Thymus (tissue), 11 donors: ENCODE measurements at regions not wholly inside any gene's neighbourhood (a gene's known extent, or its start where the extent isn't known, plus 50 kb on each side); places are given as distances from the start of the nearest gene placed in this dataset.

Experiments used
- DNase-seq, 9 donors: peaks; one replicate each; pipeline ENCODE4 v3.0.0-alpha.2; 2013; ENCODE audit warnings: low spot score in 9 of 9, low read depth in 6 of 9, missing footprints in 1 of 9
- H3K27ac ChIP-seq, 2 donors: one replicate each; pipeline ENCODE4 v1.5.1; 2013; ENCODE audit warnings: control low read depth in 1 of 2, low read depth in 1 of 2, low read length in 1 of 2, mild to moderate bottlenecking in 1 of 2, moderate library complexity in 1 of 2
- H3K27me3 ChIP-seq, 2 donors: one replicate each; pipeline ENCODE4 v1.5.1; 2013; ENCODE audit warnings: low read length in 1 of 2; ENCODE audit not compliant: control insufficient read depth in 2 of 2, insufficient read depth in 1 of 2
- H3K36me3 ChIP-seq, 2 donors: one replicate each; pipeline ENCODE4 v1.5.1; 2013; ENCODE audit warnings: low read length in 1 of 2, mild to moderate bottlenecking in 1 of 2, moderate library complexity in 1 of 2; ENCODE audit not compliant: control insufficient read depth in 2 of 2, insufficient read depth in 2 of 2
- H3K4me1 ChIP-seq, 2 donors: one replicate each; pipeline ENCODE4 v1.5.1; 2013; ENCODE audit warnings: low read length in 2 of 2; ENCODE audit not compliant: control insufficient read depth in 2 of 2, insufficient read depth in 2 of 2
- H3K4me3 ChIP-seq, 2 donors: one replicate each; pipeline ENCODE4 v1.5.1; 2013; ENCODE audit warnings: low read length in 2 of 2, control low read depth in 1 of 2, mild to moderate bottlenecking in 1 of 2
- H3K9me3 ChIP-seq, 2 donors: one replicate each; pipeline ENCODE4 v1.5.1; 2013; ENCODE audit warnings: low read length in 1 of 2, mild to moderate bottlenecking in 1 of 2; ENCODE audit not compliant: control insufficient read depth in 2 of 2, insufficient read depth in 1 of 2
- WGBS: extraction: QIAGEN DNeasy Blood & Tissue Kit; methylation state at CpG from one replicate; pipeline ENCODE4 v1.1.7; 2013; 5-methylcytosine and 5-hydroxymethylcytosine counted together
- donor health status: healthy.

GRCh38 chr3:94345101-94345500 lies 282.2 kb downstream of the NSUN3 start:
- no peak for DNase-seq
- Histone ChIP-seq H3K9me3 (no peaks in the 10 kb centered on the region), H3K36me3 (no peaks in the 10 kb centered on the region), H3K27me3 (no peaks in the 10 kb centered on the region), H3K27ac (no peak overlapping the region), H3K4me3 (no peak overlapping the region), H3K4me1 (no peaks in the 10 kb centered on the region)
- WGBS = 95% methylated on average over 13 of the region's 13 CpGs

GRCh38 chr3:94349310-94349878 lies 286.5 kb downstream of the NSUN3 start:
- no peaks in the 10 kb centered on the region for H3K27me3 ChIP-seq
- H3K4me1 ChIP-seq = no peaks in the 10 kb centered on the region
- no peaks in the 10 kb centered on the region for H3K36me3 ChIP-seq
- H3K9me3 ChIP-seq = no peaks in the 10 kb centered on the region
- H3K27ac ChIP-seq = no peak overlapping the region
- WGBS = 90% methylated on average over 4 of the region's 4 CpGs
- DNase-seq = no peak
- no peak overlapping the region for H3K4me3 ChIP-seq

GRCh38 chr3:94356581-94356980 lies 293.7 kb downstream of the NSUN3 start:
- 89% methylated on average over 1 of the region's 1 CpG for WGBS
- Histone ChIP-seq H3K27ac (no peak overlapping the region), H3K27me3 (no peaks in the 10 kb centered on the region), H3K9me3 (no peaks in the 10 kb centered on the region), H3K36me3 (no peaks in the 10 kb centered on the region), H3K4me1 (no peaks in the 10 kb centered on the region), H3K4me3 (no peak overlapping the region)
- no peak for DNase-seq

GRCh38 chr3:94359996-94360395 lies 297.1 kb downstream of the NSUN3 start:
- no peaks in the 10 kb centered on the region for H3K9me3 ChIP-seq
- DNase-seq = no peak
- H3K27ac ChIP-seq = no peak overlapping the region
- no peak overlapping the region for H3K4me3 ChIP-seq
- H3K27me3 ChIP-seq = no peaks in the 10 kb centered on the region
- H3K4me1 ChIP-seq = no peaks in the 10 kb centered on the region
- 96% methylated on average over 2 of the region's 2 CpGs for WGBS
- no peaks in the 10 kb centered on the region for H3K36me3 ChIP-seq

- Histone ChIP-seq H3K27ac (no peak overlapping the region), H3K9me3 (no peaks in the 10 kb centered on the region), H3K4me3 (no peak overlapping the region), H3K36me3 (no peaks in the 10 kb centered on the region), H3K27me3 (no peaks in the 10 kb centered on the region), H3K4me1 (no peaks in the 10 kb centered on the region)
- no peak for DNase-seq
These were observed 298.1 kb downstream of the NSUN3 start for GRCh38 chr3:94360987-94361386.

- H3K27me3 ChIP-seq = no peaks in the 10 kb centered on the region
- no peak overlapping the region for H3K27ac ChIP-seq
- 48% methylated on average over 4 of the region's 4 CpGs for WGBS
- H3K9me3 ChIP-seq = no peaks in the 10 kb centered on the region
- no peaks in the 10 kb centered on the region for H3K36me3 ChIP-seq
- no peaks in the 10 kb centered on the region for H3K4me1 ChIP-seq
- H3K4me3 ChIP-seq = no peak overlapping the region
- no peak for DNase-seq
These were observed 299.5 kb downstream of the NSUN3 start for GRCh38 chr3:94362393-94362792.

- Histone ChIP-seq H3K36me3 (no peaks in the 10 kb centered on the region), H3K4me3 (no peak overlapping the region), H3K27me3 (no peaks in the 10 kb centered on the region), H3K4me1 (no peaks in the 10 kb centered on the region), H3K27ac (no peak overlapping the region), H3K9me3 (no peaks in the 10 kb centered on the region)
- WGBS = 97% methylated on average over 3 of the region's 3 CpGs
- DNase-seq = no peak
These were observed 302.1 kb downstream of the NSUN3 start for GRCh38 chr3:94365006-94365405.

GRCh38 chr3:94372026-94372425 lies 309.2 kb downstream of the NSUN3 start:
- Histone ChIP-seq H3K27ac (no peak overlapping the region), H3K4me3 (no peak overlapping the region), H3K9me3 (no peaks in the 10 kb centered on the region), H3K36me3 (no peaks in the 10 kb centered on the region), H3K4me1 (no peaks in the 10 kb centered on the region), H3K27me3 (no peaks in the 10 kb centered on the region)
- no peak for DNase-seq

- no peaks in the 10 kb centered on the region for H3K4me1 ChIP-seq
- no peak overlapping the region for H3K27ac ChIP-seq
- DNase-seq = no peak
- H3K27me3 ChIP-seq = no peaks in the 10 kb centered on the region
- H3K36me3 ChIP-seq = no peaks in the 10 kb centered on the region
- no peak overlapping the region for H3K4me3 ChIP-seq
- no peaks in the 10 kb centered on the region for H3K9me3 ChIP-seq
These were observed 310.6 kb downstream of the NSUN3 start for GRCh38 chr3:94373456-94373855.
